ENCODE measurements at regions not wholly inside any gene's neighbourhood (a gene's known extent, or its start where the extent isn't known, plus 50 kb on each side); places are given as distances from the start of the nearest gene placed in this dataset.
"Not testable (repeated sequence)": the region's sequence is repeated elsewhere in the genome, so short reads cannot be mapped to it uniquely, and the experiment has no call there.

- H3K36me3 Mint-ChIP-seq (ENCODE audit: low read depth) = no peaks in the 10 kb centered on the region
- H3K4me3 Mint-ChIP-seq = no peak overlapping the region
- no peak for ATAC-seq
- H3K27me3 Mint-ChIP-seq = no peaks in the 10 kb centered on the region
- no peak for DNase-seq
- H3K27ac Mint-ChIP-seq = no peak overlapping the region
- H3K9me3 ChIP-seq (ENCODE audit: control insufficient read depth, low read length, poor library complexity, severe bottlenecking) = no peaks in the 10 kb centered on the region
- H3K4me1 Mint-ChIP-seq = no peaks in the 10 kb centered on the region
These were observed 1165.5 kb upstream of the SLC39A10 start for GRCh38 chr2:194491409-194492115.

DNA sequence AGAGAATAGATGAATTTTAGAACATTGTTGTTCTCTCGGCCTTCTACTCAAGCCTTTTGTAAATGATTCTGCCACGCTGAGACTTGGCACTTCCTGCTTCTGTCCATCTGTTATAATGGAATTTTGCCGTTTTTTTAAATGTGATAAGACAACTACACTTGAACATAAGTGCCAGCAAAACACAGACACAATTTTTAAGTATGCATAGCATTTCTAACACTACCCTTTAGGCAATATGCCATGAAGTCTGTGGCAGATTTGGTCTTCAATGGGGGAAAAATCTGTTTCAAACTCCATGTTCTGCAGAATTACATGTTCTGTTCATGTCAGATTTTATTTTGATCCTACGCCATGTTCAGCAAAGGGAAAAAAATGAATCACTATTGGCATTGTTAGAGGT lies 1170.7 kb upstream of the SLC39A10 start:
- Mint-ChIP-seq H3K27ac (no peak overlapping the region), H3K27me3 (no peaks in the 10 kb centered on the region), H3K4me3 (no peak overlapping the region), H3K4me1 (no peaks in the 10 kb centered on the region), H3K36me3 (ENCODE audit: low read depth) (no peaks in the 10 kb centered on the region)
- no peak for ATAC-seq
- no peaks in the 10 kb centered on the region for H3K9me3 ChIP-seq (ENCODE audit: control insufficient read depth, low read length, poor library complexity, severe bottlenecking)
- no peak for DNase-seq

DNA sequence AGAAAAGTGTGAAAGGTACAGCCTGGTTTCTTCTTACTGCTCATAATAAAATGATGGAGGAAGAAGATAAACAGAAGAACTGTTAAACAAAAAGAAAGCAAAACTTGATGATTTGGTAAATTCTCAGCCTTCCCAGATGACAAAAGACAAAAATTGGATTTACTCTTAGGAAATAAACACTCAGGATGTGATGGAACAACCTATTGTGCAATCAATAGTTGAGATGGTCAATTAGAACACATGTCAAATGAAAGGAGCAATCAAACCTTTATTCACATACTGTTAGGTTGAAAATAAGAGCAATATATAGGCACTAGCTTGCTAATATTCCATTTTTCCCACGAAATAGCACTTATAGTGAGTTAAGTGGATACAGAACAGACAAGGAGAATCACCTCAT lies 1174.0 kb upstream of the SLC39A10 start:
- ATAC-seq (no peak), DNase-seq (no peak)
- Mint-ChIP-seq H3K4me3 (no peak overlapping the region), H3K27me3 (no peaks in the 10 kb centered on the region), H3K27ac (no peak overlapping the region), H3K4me1 (no peaks in the 10 kb centered on the region), H3K36me3 (ENCODE audit: low read depth) (no peaks in the 10 kb centered on the region)
- no peaks in the 10 kb centered on the region for H3K9me3 ChIP-seq (ENCODE audit: control insufficient read depth, low read length, poor library complexity, severe bottlenecking)

- H3K4me1 Mint-ChIP-seq = no peaks in the 10 kb centered on the region
- H3K36me3 Mint-ChIP-seq (ENCODE audit: low read depth) = no peaks in the 10 kb centered on the region
- H3K27me3 Mint-ChIP-seq = no peaks in the 10 kb centered on the region
- no peak overlapping the region for H3K4me3 Mint-ChIP-seq
- no peaks in the 10 kb centered on the region for H3K9me3 ChIP-seq (ENCODE audit: control insufficient read depth, low read length, poor library complexity, severe bottlenecking)
- H3K27ac Mint-ChIP-seq = no peak overlapping the region
- DNase-seq = no peak
- no peak for ATAC-seq
These were observed 1191.4 kb upstream of the SLC39A10 start for GRCh38 chr2:194465641-194466040.

GRCh38 chr2:194464964-194465638 lies 1191.9 kb upstream of the SLC39A10 start:
- H3K27me3 Mint-ChIP-seq = no peaks in the 10 kb centered on the region
- no peaks in the 10 kb centered on the region for H3K36me3 Mint-ChIP-seq (ENCODE audit: low read depth)
- H3K9me3 ChIP-seq (ENCODE audit: control insufficient read depth, low read length, poor library complexity, severe bottlenecking) = no peaks in the 10 kb centered on the region
- no peak overlapping the region for H3K4me3 Mint-ChIP-seq
- H3K4me1 Mint-ChIP-seq = no peaks in the 10 kb centered on the region
- H3K27ac Mint-ChIP-seq = no peak overlapping the region
- no peak for ATAC-seq
- DNase-seq = no peak

GRCh38 chr2:194462883-194463282 lies 1194.1 kb upstream of the SLC39A10 start:
- not testable (repeated sequence) for H3K27ac Mint-ChIP-seq; H3K9me3 ChIP-seq (ENCODE audit: control insufficient read depth, low read length, poor library complexity, severe bottlenecking); H3K4me3 Mint-ChIP-seq

DNA sequence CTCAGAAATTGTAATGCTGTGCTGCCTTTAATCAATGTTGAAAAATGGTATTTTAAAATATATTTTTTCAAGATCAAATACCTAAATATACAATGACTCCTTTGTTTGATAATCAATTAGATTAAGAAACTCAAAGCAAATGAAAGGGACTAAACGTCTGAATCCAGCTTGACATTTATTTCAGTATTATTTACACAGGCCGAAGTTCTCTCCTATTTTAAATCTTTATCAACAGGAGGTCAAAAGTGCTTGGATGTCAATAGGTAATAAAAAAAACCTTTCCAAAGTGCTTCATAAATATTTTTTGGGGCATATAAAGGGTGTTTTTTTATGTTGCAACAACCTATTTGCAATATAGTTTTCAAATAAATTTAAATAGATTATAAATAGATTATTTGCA lies 1201.7 kb upstream of the SLC39A10 start:
- no peaks in the 10 kb centered on the region for H3K27me3 Mint-ChIP-seq
- no peaks in the 10 kb centered on the region for H3K36me3 Mint-ChIP-seq (ENCODE audit: low read depth)
- no peak overlapping the region for H3K27ac Mint-ChIP-seq
- no peak for ATAC-seq
- no peak overlapping the region for H3K4me3 Mint-ChIP-seq
- H3K9me3 ChIP-seq (ENCODE audit: control insufficient read depth, low read length, poor library complexity, severe bottlenecking) = no peaks in the 10 kb centered on the region
- DNase-seq = no peak
- H3K4me1 Mint-ChIP-seq = no peaks in the 10 kb centered on the region

More at GRCh38 chr2:194462883-194463282, 1194.1 kb upstream of the SLC39A10 start:
- H3K36me3 Mint-ChIP-seq (ENCODE audit: low read depth); H3K27me3 Mint-ChIP-seq; H3K4me1 Mint-ChIP-seq; DNase-seq; ATAC-seq: not testable (repeated sequence)

DNA sequence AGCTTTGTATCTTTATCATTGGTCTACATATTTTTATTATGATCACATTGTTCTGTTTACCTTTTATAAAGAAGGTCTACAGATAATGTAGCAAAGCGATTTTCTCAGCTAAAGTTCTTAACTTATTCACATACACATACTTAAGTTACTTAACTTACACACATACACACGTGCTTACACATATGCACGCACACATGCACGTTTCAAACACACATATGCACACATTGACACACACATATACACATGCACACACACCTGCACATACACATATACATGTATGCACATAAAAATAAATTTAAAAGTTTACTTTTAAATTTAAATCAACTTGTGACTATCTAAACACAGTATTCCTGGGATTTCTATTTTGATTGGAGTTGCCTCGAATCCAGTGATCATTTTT lies 1204.5 kb upstream of the SLC39A10 start:
- H3K27me3 Mint-ChIP-seq = no peaks in the 10 kb centered on the region
- H3K27ac Mint-ChIP-seq = no peak overlapping the region
- DNase-seq (no peak), ATAC-seq (no peak)
- no peaks in the 10 kb centered on the region for H3K9me3 ChIP-seq (ENCODE audit: control insufficient read depth, low read length, poor library complexity, severe bottlenecking)
- no peaks in the 10 kb centered on the region for H3K36me3 Mint-ChIP-seq (ENCODE audit: low read depth)
- H3K4me3 Mint-ChIP-seq = no peak overlapping the region
- no peaks in the 10 kb centered on the region for H3K4me1 Mint-ChIP-seq

GRCh38 chr2:194445226-194445625 lies 1211.8 kb upstream of the SLC39A10 start:
- H3K36me3 Mint-ChIP-seq (ENCODE audit: low read depth) = no peaks in the 10 kb centered on the region
- ATAC-seq (no peak), DNase-seq (no peak)
- H3K27me3 Mint-ChIP-seq = no peaks in the 10 kb centered on the region
- no peak overlapping the region for H3K27ac Mint-ChIP-seq
- no peaks in the 10 kb centered on the region for H3K4me1 Mint-ChIP-seq
- no peaks in the 10 kb centered on the region for H3K9me3 ChIP-seq (ENCODE audit: control insufficient read depth, low read length, poor library complexity, severe bottlenecking)
- no peak overlapping the region for H3K4me3 Mint-ChIP-seq

DNA sequence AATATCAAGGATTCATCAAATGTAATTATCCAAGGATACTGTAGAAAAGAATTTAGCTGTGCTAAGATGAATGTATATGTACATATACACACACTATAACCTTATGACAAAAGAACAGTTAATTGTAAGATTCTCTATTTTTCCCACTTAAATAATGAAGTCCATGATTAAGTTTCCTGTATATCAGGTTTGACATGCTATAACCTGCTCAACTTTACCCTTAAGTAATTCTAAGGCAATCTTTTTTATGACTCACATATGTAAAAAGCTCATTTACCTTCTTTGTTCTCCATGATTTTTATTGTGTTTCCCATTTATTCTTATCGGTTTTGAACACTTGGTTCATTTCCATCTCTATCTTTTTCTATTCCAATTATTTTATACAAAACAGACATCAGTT lies 1213.1 kb upstream of the SLC39A10 start:
- ATAC-seq = no peak
- H3K27ac Mint-ChIP-seq = no peak overlapping the region

GRCh38 chr2:194424683-194425209 lies 1232.3 kb upstream of the SLC39A10 start:
- Mint-ChIP-seq H3K4me3 (no peak overlapping the region), H3K4me1 (no peaks in the 10 kb centered on the region), H3K27ac (no peak overlapping the region), H3K36me3 (ENCODE audit: low read depth) (no peaks in the 10 kb centered on the region), H3K27me3 (no peaks in the 10 kb centered on the region)
- ATAC-seq (no peak), DNase-seq (no peak)
- no peaks in the 10 kb centered on the region for H3K9me3 ChIP-seq (ENCODE audit: control insufficient read depth, low read length, poor library complexity, severe bottlenecking)

More for the DNA sequence above, 1213.1 kb upstream of the SLC39A10 start:
- H3K4me1 Mint-ChIP-seq = no peaks in the 10 kb centered on the region
- H3K9me3 ChIP-seq (ENCODE audit: control insufficient read depth, low read length, poor library complexity, severe bottlenecking) = no peaks in the 10 kb centered on the region
- H3K4me3 Mint-ChIP-seq = no peak overlapping the region
- no peaks in the 10 kb centered on the region for H3K27me3 Mint-ChIP-seq
- H3K36me3 Mint-ChIP-seq (ENCODE audit: low read depth) = no peaks in the 10 kb centered on the region
- DNase-seq = no peak

- Mint-ChIP-seq H3K4me3 (no peak overlapping the region), H3K27me3 (no peaks in the 10 kb centered on the region), H3K36me3 (ENCODE audit: low read depth) (no peaks in the 10 kb centered on the region), H3K27ac (no peak overlapping the region), H3K4me1 (no peaks in the 10 kb centered on the region)
- DNase-seq (no peak), ATAC-seq (no peak)
- no peaks in the 10 kb centered on the region for H3K9me3 ChIP-seq (ENCODE audit: control insufficient read depth, low read length, poor library complexity, severe bottlenecking)
These were observed 1245.8 kb upstream of the SLC39A10 start for GRCh38 chr2:194411221-194411620.

- Mint-ChIP-seq H3K4me3 (no peak overlapping the region), H3K27me3 (no peaks in the 10 kb centered on the region), H3K36me3 (ENCODE audit: low read depth) (no peaks in the 10 kb centered on the region), H3K4me1 (no peaks in the 10 kb centered on the region), H3K27ac (no peak overlapping the region)
- no peaks in the 10 kb centered on the region for H3K9me3 ChIP-seq (ENCODE audit: control insufficient read depth, low read length, poor library complexity, severe bottlenecking)
- ATAC-seq = no peak
- DNase-seq = no peak
These were observed 1261.2 kb upstream of the SLC39A10 start for GRCh38 chr2:194395818-194396217.

DNA sequence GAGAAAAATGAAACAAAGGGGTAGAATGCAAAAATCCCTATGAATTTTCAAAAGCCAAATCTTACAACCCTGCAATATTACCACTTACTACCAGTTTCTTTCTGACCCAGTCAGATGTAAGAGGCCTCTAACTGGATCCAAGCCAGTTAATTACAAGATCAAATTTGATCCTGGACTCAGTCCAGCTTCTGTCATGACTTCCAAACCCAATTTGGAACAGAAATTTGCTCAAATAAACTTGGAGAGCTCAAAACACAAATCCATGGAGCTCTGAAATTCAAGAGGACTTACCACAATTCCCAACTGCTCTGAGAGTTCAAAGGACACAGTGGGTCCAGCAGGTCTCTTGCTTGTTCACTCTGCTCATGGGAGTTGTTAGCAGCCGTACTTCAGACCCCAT lies 1271.7 kb upstream of the SLC39A10 start:
- H3K9me3 ChIP-seq (ENCODE audit: control insufficient read depth, low read length, poor library complexity, severe bottlenecking) = peaks cover 3% of the 10 kb centered on the region
- Mint-ChIP-seq H3K4me1 (no peaks in the 10 kb centered on the region), H3K36me3 (ENCODE audit: low read depth) (no peaks in the 10 kb centered on the region), H3K4me3 (no peak overlapping the region), H3K27ac (no peak overlapping the region), H3K27me3 (no peaks in the 10 kb centered on the region)
- ATAC-seq = no peak
- no peak for DNase-seq
